Kidney (tissue), 13 donors: ENCODE measurements at regions not wholly inside any gene's neighbourhood (a gene's known extent, or its start where the extent isn't known, plus 50 kb on each side); places are given as distances from the start of the nearest gene placed in this dataset.

Experiments
- DNase-seq, 5 donors: peaks; one replicate each; pipeline ENCODE4 v3.0.0-alpha.2; 2013 to 2020
- FAIRE-seq: peaks from 2 replicates; lab custom pipeline; 2012; peaks lifted over from hg19 to GRCh38; lab: Jason Lieb, UNC
- H3K27ac ChIP-seq, 2 donors: one replicate each; pipeline ENCODE4 v1.7.0; 2013; ENCODE audit warnings: low read depth in 2 of 2, low read length in 2 of 2, inconsistent platforms in 1 of 2
- H3K27me3 ChIP-seq: one replicate; pipeline ENCODE4 v1.7.1; 2013; ENCODE audit warnings: low read length, inconsistent platforms; ENCODE audit not compliant: control insufficient read depth, insufficient read depth
- H3K36me3 ChIP-seq, 3 donors: one replicate each; pipeline versions ENCODE4 v1.7.0 to v1.7.1; 2013; ENCODE audit warnings: low read length in 3 of 3, control low read depth in 1 of 3, inconsistent platforms in 1 of 3; ENCODE audit not compliant: insufficient read depth in 3 of 3, control insufficient read depth in 2 of 3
- H3K4me1 ChIP-seq, 3 donors: one replicate each; pipeline versions ENCODE4 v1.7.0 to v1.7.1; 2013; ENCODE audit warnings: low read length in 3 of 3, inconsistent platforms in 1 of 3, low read depth in 1 of 3; ENCODE audit not compliant: control insufficient read depth in 2 of 3, insufficient read depth in 2 of 3
- H3K4me3 ChIP-seq, 3 donors: one replicate each; pipeline versions ENCODE4 v1.7.0 to v1.8.1; 2013; ENCODE audit warnings: low read length in 3 of 3, control low read depth in 1 of 3, inconsistent platforms in 1 of 3
- H3K9ac ChIP-seq, 3 donors: one replicate each; pipeline versions ENCODE4 v1.7.0 to v1.7.1; 2013; ENCODE audit warnings: low read length in 3 of 3, control low read depth in 1 of 3, inconsistent platforms in 1 of 3
- H3K9me3 ChIP-seq, 3 donors: one replicate each; pipeline versions ENCODE4 v1.7.0 to v1.7.1; 2013; ENCODE audit warnings: low read length in 3 of 3, control low read depth in 1 of 3, inconsistent platforms in 1 of 3; ENCODE audit not compliant: control insufficient read depth in 2 of 3, insufficient read depth in 1 of 3
- intact Hi-C: fragments of 100-400 bp; cut with DNase I; formaldehyde crosslinking; loops from one replicate; pipeline ENCODE4 v1.11.1; 2022
- TF ChIP-seq, protein P1 (sequence below): IDR thresholded peaks from 3 replicates; pipeline ENCODE4 v1.5.1; 2012; ENCODE audit warnings: mild to moderate bottlenecking, moderate library complexity, borderline replicate concordance; ENCODE audit not compliant: insufficient read depth; ENCODE audit errors: extremely low read depth
- donor health status: control.
- donor health status: control.
- donor health status: control.
- donor health status: control.
- donor health status: control.
- donor health status: DM: yes; HTN: yes; CAD: no.
- donor health status: Normal renal cell carcinoma (clear cell type).

DNA sequence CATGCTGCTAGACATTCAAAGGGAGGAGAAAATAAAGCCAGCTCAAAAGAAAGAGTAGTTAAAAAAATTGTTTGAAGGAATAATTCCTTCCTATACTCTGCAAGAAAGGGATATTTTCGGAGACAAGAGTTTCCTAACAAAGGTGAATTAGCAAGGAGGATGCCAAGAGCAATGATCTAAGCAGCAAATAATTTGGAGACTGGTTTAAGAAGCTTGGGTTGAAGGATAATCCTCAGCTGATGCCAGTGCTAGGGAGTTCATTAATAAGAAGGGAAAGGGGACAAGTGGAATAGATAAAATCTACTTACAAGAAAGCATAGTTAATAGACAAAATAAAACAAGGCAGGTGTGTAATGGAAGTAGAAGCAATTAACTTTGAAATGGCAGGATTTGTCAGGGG lies 372.3 kb downstream of the NDFIP2 start:
- H3K4me1 ChIP-seq = no peaks in the 10 kb centered on the region
- no peak for FAIRE-seq
- no peaks in the 10 kb centered on the region for H3K9me3 ChIP-seq
- intact Hi-C loops = no loop called here
- no peak overlapping the region for H3K9ac ChIP-seq
- no peak overlapping the region for H3K27ac ChIP-seq
- H3K4me3 ChIP-seq = no peak overlapping the region
- no peak for DNase-seq
- no peaks in the 10 kb centered on the region for H3K27me3 ChIP-seq
- H3K36me3 ChIP-seq = no peaks in the 10 kb centered on the region
- TF ChIP-seq, protein P1, sequence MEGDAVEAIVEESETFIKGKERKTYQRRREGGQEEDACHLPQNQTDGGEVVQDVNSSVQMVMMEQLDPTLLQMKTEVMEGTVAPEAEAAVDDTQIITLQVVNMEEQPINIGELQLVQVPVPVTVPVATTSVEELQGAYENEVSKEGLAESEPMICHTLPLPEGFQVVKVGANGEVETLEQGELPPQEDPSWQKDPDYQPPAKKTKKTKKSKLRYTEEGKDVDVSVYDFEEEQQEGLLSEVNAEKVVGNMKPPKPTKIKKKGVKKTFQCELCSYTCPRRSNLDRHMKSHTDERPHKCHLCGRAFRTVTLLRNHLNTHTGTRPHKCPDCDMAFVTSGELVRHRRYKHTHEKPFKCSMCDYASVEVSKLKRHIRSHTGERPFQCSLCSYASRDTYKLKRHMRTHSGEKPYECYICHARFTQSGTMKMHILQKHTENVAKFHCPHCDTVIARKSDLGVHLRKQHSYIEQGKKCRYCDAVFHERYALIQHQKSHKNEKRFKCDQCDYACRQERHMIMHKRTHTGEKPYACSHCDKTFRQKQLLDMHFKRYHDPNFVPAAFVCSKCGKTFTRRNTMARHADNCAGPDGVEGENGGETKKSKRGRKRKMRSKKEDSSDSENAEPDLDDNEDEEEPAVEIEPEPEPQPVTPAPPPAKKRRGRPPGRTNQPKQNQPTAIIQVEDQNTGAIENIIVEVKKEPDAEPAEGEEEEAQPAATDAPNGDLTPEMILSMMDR = no peak

DNA sequence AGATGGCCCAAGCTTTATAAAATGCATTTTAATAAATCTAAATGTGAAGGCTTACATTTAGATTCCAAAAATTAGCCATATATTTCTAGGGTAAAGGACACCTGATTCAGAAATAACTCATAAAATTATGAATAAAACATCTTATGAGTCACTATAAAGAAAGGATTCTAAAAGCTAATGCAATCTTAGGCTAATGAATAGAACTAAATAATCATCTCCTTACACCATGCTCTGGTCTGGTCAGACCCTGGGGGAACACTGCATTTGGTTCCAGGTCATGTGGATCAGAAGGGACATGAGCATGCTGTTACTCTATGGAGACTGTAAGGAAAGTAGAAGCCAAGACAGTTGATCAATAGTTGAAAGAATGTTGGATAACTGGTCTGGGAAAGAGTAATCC lies 370.4 kb downstream of the NDFIP2 start:
- DNase-seq (no peak), FAIRE-seq (no peak)
- H3K9me3 ChIP-seq = no peaks in the 10 kb centered on the region
- intact Hi-C loops = no loop called here
- no peaks in the 10 kb centered on the region for H3K27me3 ChIP-seq
- H3K4me3 ChIP-seq = no peak overlapping the region
- H3K4me1 ChIP-seq = no peaks in the 10 kb centered on the region
- H3K36me3 ChIP-seq = no peaks in the 10 kb centered on the region
- H3K27ac ChIP-seq = no peak overlapping the region
- no peak overlapping the region for H3K9ac ChIP-seq
- TF ChIP-seq, protein P1 = no peak

DNA sequence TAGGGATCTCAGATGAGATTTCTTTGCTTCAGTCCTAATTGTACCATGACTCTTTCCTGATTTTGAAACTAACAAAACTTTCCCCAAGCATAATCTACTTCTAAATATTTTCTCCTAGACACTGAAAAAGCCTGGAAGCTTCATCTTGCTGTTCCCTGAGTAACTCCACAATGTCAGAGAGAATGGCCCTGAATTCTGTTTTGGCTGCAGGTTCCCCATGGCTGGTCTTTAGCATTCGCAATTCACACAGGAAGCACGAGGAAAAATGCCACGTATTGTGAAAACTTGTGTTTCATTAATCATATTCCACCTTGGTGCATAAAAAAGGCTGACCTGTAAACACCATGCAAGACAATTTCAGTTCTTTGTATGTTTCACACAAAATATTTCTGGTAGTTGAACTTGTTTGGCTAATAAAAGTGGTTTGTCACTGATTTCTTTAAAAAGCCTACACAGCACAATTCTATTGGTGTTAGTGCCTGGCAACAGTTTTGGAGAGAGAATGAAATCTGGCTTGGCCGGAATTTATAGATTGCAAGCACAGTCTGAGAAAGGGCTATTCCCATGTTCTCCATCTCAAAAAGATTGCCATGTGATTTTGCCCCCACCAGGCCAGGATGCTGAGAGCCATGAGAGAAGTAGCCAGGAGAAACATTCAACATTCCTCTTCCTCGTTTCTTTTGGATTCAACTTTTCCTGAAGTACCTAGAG lies 367.1 kb downstream of the NDFIP2 start:
- intact Hi-C loops = no loop called here
- TF ChIP-seq, protein P1 = no peak
- no peak for FAIRE-seq
- DNase-seq = no peak
- H3K9ac ChIP-seq = no peak overlapping the region
- no peaks in the 10 kb centered on the region for H3K4me1 ChIP-seq
- H3K27me3 ChIP-seq = no peaks in the 10 kb centered on the region
- no peaks in the 10 kb centered on the region for H3K36me3 ChIP-seq
- no peaks in the 10 kb centered on the region for H3K9me3 ChIP-seq
- H3K27ac ChIP-seq = no peak overlapping the region
- H3K4me3 ChIP-seq = no peak overlapping the region

GRCh38 chr13:79846386-79846785 lies 365.4 kb downstream of the NDFIP2 start:
- DNase-seq (no peak), FAIRE-seq (no peak)
- H3K27me3 ChIP-seq = no peaks in the 10 kb centered on the region
- no peaks in the 10 kb centered on the region for H3K4me1 ChIP-seq
- H3K4me3 ChIP-seq = no peak overlapping the region
- no peak overlapping the region for H3K9ac ChIP-seq
- TF ChIP-seq, protein P1 = no peak
- H3K36me3 ChIP-seq = no peaks in the 10 kb centered on the region
- intact Hi-C loops = no loop called here
- H3K9me3 ChIP-seq = no peaks in the 10 kb centered on the region
- no peak overlapping the region for H3K27ac ChIP-seq
